ENCODE measurements at regions not wholly inside any gene's neighbourhood (a gene's known extent, or its start where the extent isn't known, plus 50 kb on each side); places are given as distances from the start of the nearest gene placed in this dataset.

GRCh38 chr1:72466376-72466775, 184.0 kb upstream of the NEGR1 start:
- 0% methylated on average over 1 of the region's 1 CpG for WGBS (ENCODE audit: missing lambda C conversion rate)
- CTCF ChIA-PET = no interaction called here
- TF ChIP-seq FOSL2 (IDR thresholded peaks at IDR 0.05) (no peak), FOSL2 (CRISPR knock-in tag; IDR thresholded peaks at IDR 0.05) (no peak), SMC3 (IDR thresholded peaks at IDR 0.05) (no peak), EP300 (IDR thresholded peaks at IDR 0.05) (no peak), FOXS1 (CRISPR knock-in tag; IDR thresholded peaks at IDR 0.05) (no peak), MAZ (IDR thresholded peaks at IDR 0.05; ENCODE audit: borderline replicate concordance, low read depth, low read length) (no peak), NPAS2 (CRISPR knock-in tag; IDR thresholded peaks at IDR 0.05; ENCODE audit: borderline replicate concordance) (no peak), RFX5 (IDR thresholded peaks at IDR 0.05) (no peak), ZC3H11A (IDR thresholded peaks at IDR 0.05) (no peak), HOXB5 (CRISPR knock-in tag; IDR thresholded peaks at IDR 0.05) (no peak), JUN (IDR thresholded peaks at IDR 0.05) (no peak), ZSCAN20 (CRISPR knock-in tag; IDR thresholded peaks at IDR 0.05) (no peak), CBX8 (IDR thresholded peaks at IDR 0.05) (no peak), RAD21 (conservative IDR thresholded peaks at IDR 0.05 in 1 of 2, IDR thresholded peaks at IDR 0.05 in 1 of 2) (no peak), BHLHE40 (IDR thresholded peaks at IDR 0.05; ENCODE audit: low read depth, low read length) (no peak), CTCF (IDR thresholded peaks at IDR 0.05) (no peak)
- ATAC-seq = no peak
- no peak for FAIRE-seq
- no peaks in the 10 kb centered on the region for H3K4me1 ChIP-seq
- H3K9me3 ChIP-seq = no peaks in the 10 kb centered on the region
- no peak for DNase-seq (ENCODE audit: low read depth in 1 of 2, low spot score in 1 of 2)
- POLR2A ChIA-PET = no interaction called here
- no peak overlapping the region for H3K4me2 ChIP-seq
- H3K27ac ChIP-seq = no peak overlapping the region
- H3K4me3 ChIP-seq = no peak overlapping the region

- Histone ChIP-seq H3K9me3 (no peaks in the 10 kb centered on the region), H3K4me3 (no peak overlapping the region), H3K4me1 (no peaks in the 10 kb centered on the region), H3K4me2 (no peak overlapping the region), H3K27ac (no peak overlapping the region)
- 4% methylated on average over 3 of the region's 3 CpGs for WGBS (ENCODE audit: missing lambda C conversion rate)
- no peak for ATAC-seq
- POLR2A ChIA-PET = no interaction called here
- no peak for FAIRE-seq
- CTCF ChIA-PET = no interaction called here
- TF ChIP-seq CHD4 (IDR thresholded peaks at IDR 0.05; ENCODE audit: borderline replicate concordance) (no peak), FOXS1 (CRISPR knock-in tag; IDR thresholded peaks at IDR 0.05) (no peak), RFX5 (IDR thresholded peaks at IDR 0.05) (no peak), REST (IDR thresholded peaks at IDR 0.05) (no peak)
- no peak for DNase-seq (ENCODE audit: low read depth in 1 of 2, low spot score in 1 of 2)
Measured at GRCh38 chr1:72462186-72462905, 180.0 kb upstream of the NEGR1 start.

GRCh38 chr1:72442262-72442661, 159.9 kb upstream of the NEGR1 start:
- CTCF ChIA-PET = no interaction called here
- POLR2A ChIA-PET = no interaction called here
- Histone ChIP-seq H3K4me3 (no peak overlapping the region), H3K9me3 (no peaks in the 10 kb centered on the region), H3K4me1 (no peaks in the 10 kb centered on the region), H3K4me2 (no peak overlapping the region), H3K27ac (no peak overlapping the region)
- FAIRE-seq (no peak), ATAC-seq (no peak), DNase-seq (ENCODE audit: low read depth in 1 of 2, low spot score in 1 of 2) (no peak)
- 2% methylated on average over 3 of the region's 3 CpGs for WGBS (ENCODE audit: missing lambda C conversion rate)
- TF ChIP-seq REST (IDR thresholded peaks at IDR 0.05) (no peak), MAFK (IDR thresholded peaks at IDR 0.05; ENCODE audit: partially characterized antibody) (no peak), HOXA7 (CRISPR knock-in tag; IDR thresholded peaks at IDR 0.05) (no peak), FOSB (CRISPR knock-in tag; IDR thresholded peaks at IDR 0.05) (no peak), BHLHE40 (IDR thresholded peaks at IDR 0.05; ENCODE audit: low read depth, low read length) (no peak), RAD21 (conservative IDR thresholded peaks at IDR 0.05 in 1 of 2, IDR thresholded peaks at IDR 0.05 in 1 of 2) (no peak), SREBF2 (IDR thresholded peaks at IDR 0.05) (no peak), ZNF302 (CRISPR knock-in tag; IDR thresholded peaks at IDR 0.05) (no peak), MYC (IDR thresholded peaks at IDR 0.05; ENCODE audit: borderline replicate concordance, low read length) (no peak), BCL3 (IDR thresholded peaks at IDR 0.05) (no peak)
